ENCODE measurements at regions not wholly inside any gene's neighbourhood (a gene's known extent, or its start where the extent isn't known, plus 50 kb on each side); places are given as distances from the start of the nearest gene placed in this dataset.

GRCh38 chr16:73399997-73400396 is 352.1 kb upstream of the ZFHX3 start:
- Histone ChIP-seq H2BK5ac (ENCODE audit: low read depth, low read length) (no peak overlapping the region), H3K4me2 (ENCODE audit: insufficient read depth in 1 of 2, low read depth in 2 of 2, low read length in 2 of 2) (no peak overlapping the region), H3K9me3 (ENCODE audit: insufficient read depth in 2 of 2, low read depth in 1 of 2, low read length in 1 of 2) (no peaks in the 10 kb centered on the region), H2AFZ (ENCODE audit: low read length) (peak overlapping the region; percentile 90), H3K9ac (replicated peaks in 1 of 4; ENCODE audit: extremely low read depth in 1 of 4, low read depth in 3 of 4, low read length in 3 of 4) (no peak overlapping the region), H3K79me2 (ENCODE audit: control insufficient read depth in 1 of 2, insufficient read depth in 2 of 2, low read length in 2 of 2) (no peaks in the 10 kb centered on the region), H3K36me3 (ENCODE audit: control insufficient read depth in 2 of 4, insufficient read depth in 4 of 4, low read length in 3 of 4) (no peaks in the 10 kb centered on the region), H4K5ac (ENCODE audit: insufficient read length, low read depth, low read length) (no peak overlapping the region), H3K79me1 (ENCODE audit: low read depth, low read length) (no peaks in the 10 kb centered on the region), H3K4me3 (ENCODE audit: extremely low read depth in 1 of 4, insufficient read depth in 2 of 4, low read depth in 3 of 4, low read length in 4 of 4) (no peak overlapping the region), H4K8ac (ENCODE audit: extremely low read depth, insufficient read depth, low read length) (no peak overlapping the region), H3K23me2 (ENCODE audit: low read depth, low read length) (no peaks in the 10 kb centered on the region; the same call in 1 of the 2 replicates), H3K56ac (replicated peaks; ENCODE audit: insufficient read length, low read depth, low read length) (no peak overlapping the region), H2BK15ac (ENCODE audit: low read length) (no peak overlapping the region), H2AK5ac (ENCODE audit: low read depth, low read length) (no peak overlapping the region), H4K20me1 (replicated peaks in 1 of 2; ENCODE audit: control insufficient read depth in 1 of 2, insufficient read depth in 2 of 2, low read length in 2 of 2) (no peaks in the 10 kb centered on the region), H3K14ac (ENCODE audit: insufficient read length) (no peak overlapping the region), H3K4me1 (replicated peaks in 1 of 4; ENCODE audit: control insufficient read depth in 3 of 4, insufficient read depth in 4 of 4, low read length in 3 of 4) (no peaks in the 10 kb centered on the region; a peak in 1 of 7 replicates), H3K4ac (replicated peaks; ENCODE audit: insufficient read length, low read depth, low read length) (no peak overlapping the region), H2BK12ac (ENCODE audit: low read depth, low read length) (no peak overlapping the region), H3K18ac (ENCODE audit: extremely low read depth, low read length) (no peak overlapping the region), H3K27ac (ENCODE audit: low read depth, low read length) (no peak overlapping the region), H4K91ac (replicated peaks; ENCODE audit: insufficient read length, low read length) (no peak overlapping the region), H3K23ac (ENCODE audit: insufficient read length) (no peak overlapping the region), H3K27me3 (replicated peaks in 1 of 4; ENCODE audit: control insufficient read depth in 3 of 4, extremely low read depth in 1 of 4, insufficient read depth in 3 of 4, low read length in 3 of 4) (no peaks in the 10 kb centered on the region), H2BK20ac (ENCODE audit: low read length) (no peak overlapping the region), H2BK120ac (replicated peaks; ENCODE audit: low read depth, low read length) (no peak overlapping the region)
- DNase-seq (ENCODE audit: low read depth in 1 of 2, low spot score in 2 of 2) = no peak
- ChIA-PET POLR2A (ENCODE audit: partially characterized antibody) (no interaction called here), CTCF (ENCODE audit: partially characterized antibody) (interaction anchor here (0.6 to 1.5 kb wide), 2 partner anchors 53 to 302 kb away, joined by 3 to 4 read pairs; no protein-coding TSS in a partner anchor)
- TF ChIP-seq HDAC6 (IDR thresholded peaks at IDR 0.05; ENCODE audit: low read depth, low read length) (no peak), KDM1A (IDR thresholded peaks at IDR 0.05; ENCODE audit: borderline replicate concordance, low read length) (peak; percentile 25; the same call in 1 of the 2 replicates)
- 100% methylated on average over 5 of the region's 5 CpGs; no CpG with 5 or more reads in 1 of the 2 experiments for WGBS, 2 experiments (ENCODE audit: extremely low coverage in 1 of 2, insufficient coverage in 1 of 2, insufficient read length in 1 of 2, insufficient replicate concordance in 2 of 2, low coverage in 1 of 2, low lambda C conversion rate in 2 of 2, missing lambda C conversion rate in 1 of 2)
- FAIRE-seq = no peak

All from H1 (cell line).